HEK293T (cell line): ENCODE measurements at regions not wholly inside any gene's neighbourhood (a gene's known extent, or its start where the extent isn't known, plus 50 kb on each side); places are given as distances from the start of the nearest gene placed in this dataset.

Experiments
- CTCF ChIA-PET: fragments of 350-600 bp; formaldehyde crosslinking; extraction: SDS; loops from one replicate; lab custom pipeline; 2021; ENCODE audit warnings: antibody characterized with exemption, inconsistent platforms; lab: Yijun Ruan, JAX
- POLR2A ChIA-PET: fragments of 350-600 bp; formaldehyde crosslinking; extraction: SDS; loops from one replicate; lab custom pipeline; 2020; ENCODE audit warnings: antibody characterized with exemption, inconsistent platforms; lab: Yijun Ruan, JAX
- DNase-seq: peaks from one replicate; pipeline ENCODE4 v3.0.0; 2012; ENCODE audit warnings: mixed read lengths; ENCODE audit errors: extremely low spot score
- ARNT ChIP-seq: fragments of 450-650 bp; IDR thresholded peaks from 2 replicates; pipeline ENCODE4 v1.6.1; 2017; ENCODE audit warnings: mild to moderate bottlenecking
- BHLHE40 ChIP-seq: fragments of 450-650 bp; IDR thresholded peaks from 2 replicates; pipeline ENCODE4 v1.6.1; 2016; ENCODE audit warnings: mild to moderate bottlenecking, moderate library complexity, borderline replicate concordance
- CTBP1 ChIP-seq: fragments of 450-650 bp; IDR thresholded peaks from 2 replicates; pipeline ENCODE4 v1.6.1; 2016; ENCODE audit warnings: borderline replicate concordance
- ELF4 ChIP-seq: fragments of 450-650 bp; IDR thresholded peaks from 2 replicates; pipeline ENCODE4 v1.6.1; 2017; ENCODE audit warnings: antibody characterized with exemption
- FOXA1 ChIP-seq: fragments of 450-650 bp; IDR thresholded peaks from 2 replicates; pipeline ENCODE4 v1.6.1; 2016; ENCODE audit warnings: mild to moderate bottlenecking
- FOXK2 ChIP-seq: fragments of 450-650 bp; IDR thresholded peaks from 2 replicates; pipeline ENCODE4 v1.6.1; 2016; ENCODE audit warnings: mild to moderate bottlenecking
- FOXM1 ChIP-seq: fragments of 450-650 bp; IDR thresholded peaks from 2 replicates; pipeline ENCODE4 v1.6.1; 2017; ENCODE audit warnings: mild to moderate bottlenecking, borderline replicate concordance
- HDGF ChIP-seq: fragments of 450-650 bp; IDR thresholded peaks from 2 replicates; pipeline ENCODE4 v1.6.1; 2017; ENCODE audit warnings: antibody characterized with exemption, borderline replicate concordance
- L3MBTL2 ChIP-seq: fragments of 450-650 bp; conservative IDR thresholded peaks from 2 replicates; pipeline ENCODE4 v1.6.1; 2016; ENCODE audit warnings: mild to moderate bottlenecking
- LEF1 ChIP-seq: fragments of 450-650 bp; IDR thresholded peaks from 2 replicates; pipeline ENCODE4 v1.6.1; 2017; ENCODE audit warnings: mild to moderate bottlenecking, borderline replicate concordance
- NFRKB ChIP-seq: fragments of 450-650 bp; IDR thresholded peaks from 2 replicates; pipeline ENCODE4 v1.6.1; 2016; ENCODE audit warnings: mild to moderate bottlenecking, moderate library complexity
- PKNOX1 ChIP-seq: fragments of 450-650 bp; IDR thresholded peaks from 2 replicates; pipeline ENCODE4 v1.6.1; 2016
- SP1 ChIP-seq: fragments of 450-650 bp; IDR thresholded peaks from 2 replicates; pipeline ENCODE4 v1.6.1; 2017
- SUZ12 ChIP-seq: fragments of 450-650 bp; IDR thresholded peaks from 2 replicates; pipeline ENCODE4 v1.6.1; 2016; ENCODE audit warnings: mild to moderate bottlenecking
- TARDBP ChIP-seq: fragments of 450-650 bp; IDR thresholded peaks from 2 replicates; pipeline ENCODE4 v1.6.1; 2016
- ZNF384 ChIP-seq: fragments of 450-650 bp; IDR thresholded peaks from 2 replicates; pipeline ENCODE4 v1.6.1; 2016

GRCh38 chr1:96296991-96297390, 424.6 kb upstream of the PTBP2 start:
- TF ChIP-seq PKNOX1 (no peak), ZNF384 (no peak), SP1 (no peak), LEF1 (no peak), CTBP1 (no peak)
- CTCF ChIA-PET: interaction anchor here (0.6 kb wide), 1 partner anchor 1751 kb away, joined by 4 read pairs; no protein-coding TSS in a partner anchor
- DNase-seq: no peak
- POLR2A ChIA-PET: no interaction called here

GRCh38 chr1:96306809-96307560, 414.6 kb upstream of the PTBP2 start:
- CTCF ChIA-PET: no interaction called here
- POLR2A ChIA-PET: no interaction called here
- TF ChIP-seq FOXA1 (no peak), HDGF (no peak), SP1 (no peak), SUZ12 (no peak), TARDBP (no peak), ARNT (no peak), CTBP1 (no peak), FOXM1 (no peak), LEF1 (no peak), FOXK2 (no peak), NFRKB (no peak), ELF4 (no peak), BHLHE40 (no peak), PKNOX1 (no peak), ZNF384 (no peak), L3MBTL2 (no peak)
- DNase-seq: no peak

GRCh38 chr1:96308314-96308713, 413.3 kb upstream of the PTBP2 start:
- ChIA-PET POLR2A (no interaction called here), CTCF (no interaction called here)
- DNase-seq: no peak
- TF ChIP-seq ELF4: no peak

GRCh38 chr1:96309783-96310182, 411.8 kb upstream of the PTBP2 start:
- no peak for DNase-seq
- CTCF ChIA-PET: no interaction called here
- POLR2A ChIA-PET: no interaction called here
- TF ChIP-seq FOXM1 (no peak), PKNOX1 (no peak), TARDBP (no peak), ZNF384 (no peak), SUZ12 (no peak), L3MBTL2 (no peak), CTBP1 (no peak), ELF4 (no peak)

GRCh38 chr1:96313216-96313615, 408.4 kb upstream of the PTBP2 start:
- CTCF ChIA-PET: no interaction called here
- no peak for DNase-seq
- TF ChIP-seq FOXM1 (no peak), SP1 (no peak)
- POLR2A ChIA-PET: no interaction called here

- DNase-seq: no peak
- ChIA-PET POLR2A (no interaction called here), CTCF (no interaction called here)
- TF ChIP-seq FOXA1: no peak
- no peak for TF ChIP-seq NFRKB
- no peak for TF ChIP-seq TARDBP
- TF ChIP-seq ARNT: no peak
- TF ChIP-seq L3MBTL2: no peak
- TF ChIP-seq FOXK2: no peak
- TF ChIP-seq CTBP1: no peak
- no peak for TF ChIP-seq HDGF
- no peak for TF ChIP-seq FOXM1
Measured at GRCh38 chr1:96329121-96329520, 392.5 kb upstream of the PTBP2 start.

GRCh38 chr1:96331596-96331995, 390.0 kb upstream of the PTBP2 start:
- DNase-seq: no peak
- CTCF ChIA-PET: no interaction called here
- POLR2A ChIA-PET: no interaction called here
- TF ChIP-seq PKNOX1: no peak
- no peak for TF ChIP-seq CTBP1
- no peak for TF ChIP-seq TARDBP
- no peak for TF ChIP-seq NFRKB
- TF ChIP-seq HDGF: no peak
- TF ChIP-seq FOXM1: no peak
